ENCODE measurements at regions not wholly inside any gene's neighbourhood (a gene's known extent, or its start where the extent isn't known, plus 50 kb on each side); places are given as distances from the start of the nearest gene placed in this dataset.
"Not testable (repeated sequence)": the region's sequence is repeated elsewhere in the genome, so short reads cannot be mapped to it uniquely, and the experiment has no call there.

- TF ChIP-seq CTCF (IDR thresholded peaks at IDR 0.05) = no peak
- no peak overlapping the region for H3K27ac ChIP-seq
- no peaks in the 10 kb centered on the region for H3K4me1 ChIP-seq (ENCODE audit: control insufficient read depth in 1 of 2, low read depth in 2 of 2)
- no peaks in the 10 kb centered on the region for H3K27me3 ChIP-seq (replicated peaks; ENCODE audit: insufficient read depth)
- H3K36me3 ChIP-seq = no peaks in the 10 kb centered on the region
- no peak for DNase-seq (ENCODE audit: low spot score)
- H3K9me3 ChIP-seq = peaks cover 14% of the 10 kb centered on the region
- no peak for ATAC-seq (ENCODE audit: insufficient number of reproducible peaks, low FRiP score, low read depth)
- no peak overlapping the region for H3K4me3 ChIP-seq
These were observed 579.4 kb downstream of the GRXCR1 start for GRCh38 chr4:43471950-43472349.

GRCh38 chr4:43481526-43481925 is 589.0 kb downstream of the GRXCR1 start:
- Histone ChIP-seq H3K4me3 (no peak overlapping the region), H3K4me1 (ENCODE audit: control insufficient read depth in 1 of 2, low read depth in 2 of 2) (no peaks in the 10 kb centered on the region), H3K27ac (no peak overlapping the region), H3K27me3 (replicated peaks; ENCODE audit: insufficient read depth) (no peaks in the 10 kb centered on the region), H3K9me3 (no peaks in the 10 kb centered on the region), H3K36me3 (no peaks in the 10 kb centered on the region)
- no peak for DNase-seq (ENCODE audit: low spot score)
- no peak for ATAC-seq (ENCODE audit: insufficient number of reproducible peaks, low FRiP score, low read depth)
- no peak for TF ChIP-seq CTCF (IDR thresholded peaks at IDR 0.05)

GRCh38 chr4:43485196-43485595 is 592.7 kb downstream of the GRXCR1 start:
- H3K27me3 ChIP-seq (replicated peaks; ENCODE audit: insufficient read depth) = no peaks in the 10 kb centered on the region
- ATAC-seq (ENCODE audit: insufficient number of reproducible peaks, low FRiP score, low read depth) (no peak), DNase-seq (ENCODE audit: low spot score) (no peak)
- no peaks in the 10 kb centered on the region for H3K4me1 ChIP-seq (ENCODE audit: control insufficient read depth in 1 of 2, low read depth in 2 of 2)
- peaks cover 6% of the 10 kb centered on the region for H3K9me3 ChIP-seq
- no peak for TF ChIP-seq CTCF (IDR thresholded peaks at IDR 0.05)
- no peak overlapping the region for H3K27ac ChIP-seq
- no peak overlapping the region for H3K4me3 ChIP-seq
- no peaks in the 10 kb centered on the region for H3K36me3 ChIP-seq

GRCh38 chr4:43496188-43496587 is 603.7 kb downstream of the GRXCR1 start:
- Histone ChIP-seq H3K27me3 (replicated peaks; ENCODE audit: insufficient read depth) (no peaks in the 10 kb centered on the region), H3K4me3 (no peak overlapping the region), H3K4me1 (ENCODE audit: control insufficient read depth in 1 of 2, low read depth in 2 of 2) (no peaks in the 10 kb centered on the region), H3K9me3 (no peaks in the 10 kb centered on the region), H3K27ac (no peak overlapping the region), H3K36me3 (no peaks in the 10 kb centered on the region)
- TF ChIP-seq CTCF (IDR thresholded peaks at IDR 0.05) = no peak
- ATAC-seq (ENCODE audit: insufficient number of reproducible peaks, low FRiP score, low read depth) (no peak), DNase-seq (ENCODE audit: low spot score) (no peak)

GRCh38 chr4:43496602-43497001 is 604.1 kb downstream of the GRXCR1 start:
- H3K4me3 ChIP-seq = no peak overlapping the region
- ATAC-seq (ENCODE audit: insufficient number of reproducible peaks, low FRiP score, low read depth) = no peak
- DNase-seq (ENCODE audit: low spot score) = no peak
- H3K27ac ChIP-seq = no peak overlapping the region
- no peaks in the 10 kb centered on the region for H3K9me3 ChIP-seq
- no peak for TF ChIP-seq CTCF (IDR thresholded peaks at IDR 0.05)
- H3K4me1 ChIP-seq (ENCODE audit: control insufficient read depth in 1 of 2, low read depth in 2 of 2) = no peaks in the 10 kb centered on the region
- H3K27me3 ChIP-seq (replicated peaks; ENCODE audit: insufficient read depth) = no peaks in the 10 kb centered on the region
- no peaks in the 10 kb centered on the region for H3K36me3 ChIP-seq

GRCh38 chr4:43505823-43506222 is 613.3 kb downstream of the GRXCR1 start:
- H3K27ac ChIP-seq; H3K27me3 ChIP-seq (replicated peaks; ENCODE audit: insufficient read depth); ATAC-seq (ENCODE audit: insufficient number of reproducible peaks, low FRiP score, low read depth); H3K4me3 ChIP-seq; DNase-seq (ENCODE audit: low spot score); H3K36me3 ChIP-seq; H3K9me3 ChIP-seq; H3K4me1 ChIP-seq (ENCODE audit: control insufficient read depth in 1 of 2, low read depth in 2 of 2): not testable (repeated sequence)
